ENCODE measurements at regions not wholly inside any gene's neighbourhood (a gene's known extent, or its start where the extent isn't known, plus 50 kb on each side); places are given as distances from the start of the nearest gene placed in this dataset.
"Not testable (repeated sequence)": the region's sequence is repeated elsewhere in the genome, so short reads cannot be mapped to it uniquely, and the experiment has no call there.

GRCh38 chr12:34431509-34431908, 409.2 kb downstream of the ALG10 start:
- not testable (repeated sequence) for TF ChIP-seq POLR2A, CTCF (IDR thresholded peaks at IDR 0.05)
